Sigmoid colon (tissue), 4 donors: ENCODE measurements at regions not wholly inside any gene's neighbourhood (a gene's known extent, or its start where the extent isn't known, plus 50 kb on each side); places are given as distances from the start of the nearest gene placed in this dataset.
"Not testable (repeated sequence)": the region's sequence is repeated elsewhere in the genome, so short reads cannot be mapped to it uniquely, and the experiment has no call there.

Source experiments
- EP300 ChIP-seq, 4 donors: sonication (generic); formaldehyde crosslinking; IDR thresholded peaks; one replicate each; pipeline ENCODE4 v1.6.1; 2017; ENCODE audit warnings: antibody characterized with exemption in 4 of 4
- POLR2A ChIP-seq, 2 donors: fragments of 450-650 bp; IDR thresholded peaks; one replicate each; pipeline ENCODE4 v1.6.1; 2016; ENCODE audit warnings: antibody characterized with exemption in 2 of 2, mild to moderate bottlenecking in 2 of 2, moderate library complexity in 2 of 2
- TF ChIP-seq, protein P1 (sequence below), 4 experiments: fragments of 450-650 bp in 3 of 4; fragments of 200-600 bp in 1 of 4; IDR thresholded peaks; one replicate each; pipeline ENCODE4 v1.5.1; 2016 to 2019; ENCODE audit warnings: antibody characterized with exemption in 4 of 4, mild to moderate bottlenecking in 3 of 4, moderate library complexity in 2 of 4

DNA sequence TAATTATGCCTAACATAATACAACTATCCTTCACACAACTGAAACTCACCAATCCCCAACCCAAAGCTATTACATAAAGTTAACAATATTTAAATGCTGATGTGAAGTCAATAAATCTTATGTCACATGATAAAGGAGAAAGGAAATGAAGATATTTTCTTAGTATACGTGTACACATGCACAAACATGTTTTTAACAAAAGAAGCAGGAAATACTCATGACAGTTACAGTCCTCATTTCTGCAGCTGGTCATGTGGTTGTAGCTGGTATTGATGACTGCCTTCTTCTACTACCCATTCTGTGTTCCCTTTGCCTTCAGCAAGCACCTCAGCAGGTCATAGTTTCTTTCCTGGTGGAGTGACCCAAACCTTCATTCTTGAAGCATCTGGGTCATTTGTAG, 165.0 kb downstream of the EPM2A start:
- TF ChIP-seq, protein P1, sequence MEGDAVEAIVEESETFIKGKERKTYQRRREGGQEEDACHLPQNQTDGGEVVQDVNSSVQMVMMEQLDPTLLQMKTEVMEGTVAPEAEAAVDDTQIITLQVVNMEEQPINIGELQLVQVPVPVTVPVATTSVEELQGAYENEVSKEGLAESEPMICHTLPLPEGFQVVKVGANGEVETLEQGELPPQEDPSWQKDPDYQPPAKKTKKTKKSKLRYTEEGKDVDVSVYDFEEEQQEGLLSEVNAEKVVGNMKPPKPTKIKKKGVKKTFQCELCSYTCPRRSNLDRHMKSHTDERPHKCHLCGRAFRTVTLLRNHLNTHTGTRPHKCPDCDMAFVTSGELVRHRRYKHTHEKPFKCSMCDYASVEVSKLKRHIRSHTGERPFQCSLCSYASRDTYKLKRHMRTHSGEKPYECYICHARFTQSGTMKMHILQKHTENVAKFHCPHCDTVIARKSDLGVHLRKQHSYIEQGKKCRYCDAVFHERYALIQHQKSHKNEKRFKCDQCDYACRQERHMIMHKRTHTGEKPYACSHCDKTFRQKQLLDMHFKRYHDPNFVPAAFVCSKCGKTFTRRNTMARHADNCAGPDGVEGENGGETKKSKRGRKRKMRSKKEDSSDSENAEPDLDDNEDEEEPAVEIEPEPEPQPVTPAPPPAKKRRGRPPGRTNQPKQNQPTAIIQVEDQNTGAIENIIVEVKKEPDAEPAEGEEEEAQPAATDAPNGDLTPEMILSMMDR (IDR thresholded peaks at IDR 0.05): not testable (repeated sequence)
- not testable (repeated sequence) for TF ChIP-seq POLR2A, EP300 (IDR thresholded peaks at IDR 0.05)
